ENCODE measurements at regions not wholly inside any gene's neighbourhood (a gene's known extent, or its start where the extent isn't known, plus 50 kb on each side); places are given as distances from the start of the nearest gene placed in this dataset.

- Histone ChIP-seq H3K4me1 (no peaks in the 10 kb centered on the region), H3K36me3 (no peaks in the 10 kb centered on the region), H3K9me3 (no peaks in the 10 kb centered on the region), H3K27ac (no peak overlapping the region), H3K27me3 (no peaks in the 10 kb centered on the region), H3K4me3 (no peak overlapping the region)
- no peak for DNase-seq
- TF ChIP-seq POLR2A (IDR thresholded peaks at IDR 0.05) (no peak), EP300 (IDR thresholded peaks at IDR 0.05; ENCODE audit: low read depth) (no peak), POLR2AphosphoS5 (IDR thresholded peaks at IDR 0.05) (no peak), CTCF (IDR thresholded peaks at IDR 0.05) (no peak)
- WGBS, 2 donors (ENCODE audit: low coverage in 1 of 2) = 96% methylated on average over 2 of the region's 2 CpGs; no CpG with 5 or more reads in 1 of the 2 donors
- in situ Hi-C loops (cut with MboI; ENCODE audit: low pct_ligation_motif_present in 1 of 4, low pct_unique_long_range_greater_than_20kb in 1 of 4, low sequenced_read_pairs in 3 of 4) = no loop called here
- intact Hi-C loops (cut with DNase I; ENCODE audit: low total_unique reads) = no loop called here
These were observed 678.9 kb upstream of the FANCL start for GRCh38 chr2:58920001-58920400.

GRCh38 chr2:58919316-58919715 is 678.2 kb upstream of the FANCL start:
- WGBS, 2 donors (ENCODE audit: low coverage in 1 of 2) = 68 to 71% methylated on average over 4 of the region's 4 CpGs
- intact Hi-C loops (cut with DNase I; ENCODE audit: low total_unique reads) = no loop called here
- in situ Hi-C loops (cut with MboI; ENCODE audit: low pct_ligation_motif_present in 1 of 4, low pct_unique_long_range_greater_than_20kb in 1 of 4, low sequenced_read_pairs in 3 of 4) = no loop called here
- H3K9me3 ChIP-seq = no peaks in the 10 kb centered on the region
- no peaks in the 10 kb centered on the region for H3K27me3 ChIP-seq
- H3K27ac ChIP-seq = no peak overlapping the region
- no peak for TF ChIP-seq EP300 (IDR thresholded peaks at IDR 0.05; ENCODE audit: low read depth)
- TF ChIP-seq POLR2A (IDR thresholded peaks at IDR 0.05) = no peak
- TF ChIP-seq POLR2AphosphoS5 (IDR thresholded peaks at IDR 0.05) = no peak
- TF ChIP-seq CTCF (IDR thresholded peaks at IDR 0.05) = no peak
- no peaks in the 10 kb centered on the region for H3K36me3 ChIP-seq
- no peak for DNase-seq
- no peak overlapping the region for H3K4me3 ChIP-seq
- no peaks in the 10 kb centered on the region for H3K4me1 ChIP-seq

- no peaks in the 10 kb centered on the region for H3K27me3 ChIP-seq
- in situ Hi-C loops (cut with MboI; ENCODE audit: low pct_ligation_motif_present in 1 of 4, low pct_unique_long_range_greater_than_20kb in 1 of 4, low sequenced_read_pairs in 3 of 4) (no loop called here), intact Hi-C loops (cut with DNase I; ENCODE audit: low total_unique reads) (no loop called here)
- H3K27ac ChIP-seq = no peak overlapping the region
- TF ChIP-seq POLR2A (IDR thresholded peaks at IDR 0.05) (no peak), EP300 (IDR thresholded peaks at IDR 0.05; ENCODE audit: low read depth) (no peak), POLR2AphosphoS5 (IDR thresholded peaks at IDR 0.05) (no peak), CTCF (IDR thresholded peaks at IDR 0.05) (no peak)
- no peak for DNase-seq
- H3K4me1 ChIP-seq = no peaks in the 10 kb centered on the region
- H3K4me3 ChIP-seq = no peak overlapping the region
- H3K36me3 ChIP-seq = no peaks in the 10 kb centered on the region
- H3K9me3 ChIP-seq = no peaks in the 10 kb centered on the region
- 64 to 90% methylated on average over 1 to 2 of the region's 2 CpGs for WGBS, 2 donors (ENCODE audit: low coverage in 1 of 2)
These were observed 677.0 kb upstream of the FANCL start for GRCh38 chr2:58918141-58918540.

GRCh38 chr2:58917596-58917995 is 676.5 kb upstream of the FANCL start:
- Histone ChIP-seq H3K36me3 (no peaks in the 10 kb centered on the region), H3K4me1 (no peaks in the 10 kb centered on the region), H3K4me3 (no peak overlapping the region), H3K9me3 (no peaks in the 10 kb centered on the region), H3K27ac (no peak overlapping the region), H3K27me3 (no peaks in the 10 kb centered on the region)
- in situ Hi-C loops (cut with MboI; ENCODE audit: low pct_ligation_motif_present in 1 of 4, low pct_unique_long_range_greater_than_20kb in 1 of 4, low sequenced_read_pairs in 3 of 4) = no loop called here
- intact Hi-C loops (cut with DNase I; ENCODE audit: low total_unique reads) = no loop called here
- TF ChIP-seq POLR2A (IDR thresholded peaks at IDR 0.05) = no peak
- TF ChIP-seq CTCF (IDR thresholded peaks at IDR 0.05) = no peak
- TF ChIP-seq EP300 (IDR thresholded peaks at IDR 0.05; ENCODE audit: low read depth) = no peak
- TF ChIP-seq POLR2AphosphoS5 (IDR thresholded peaks at IDR 0.05) = no peak
- 83 to 93% methylated on average over 6 of the region's 6 CpGs for WGBS, 2 donors (ENCODE audit: low coverage in 1 of 2)
- no peak for DNase-seq

Data from transverse colon (tissue), 4 donors.